Spleen (tissue), 7 donors: ENCODE measurements at regions not wholly inside any gene's neighbourhood (a gene's known extent, or its start where the extent isn't known, plus 50 kb on each side); places are given as distances from the start of the nearest gene placed in this dataset.

ENCODE experiments used
- CTCF ChIP-seq, 11 experiments: fragments of 200-600 bp in 7 of 11; fragments of 450-650 bp in 4 of 11; sonication (generic) in 4 of 11; IDR thresholded peaks in 8 of 11; conservative IDR thresholded peaks in 3 of 11; 1 replicate in 7 of 11; 2 replicates in 4 of 11; pipeline versions ENCODE4 v1.4.0 to v1.8.0; 2016 to 2021; ENCODE audit warnings: antibody characterized with exemption in 11 of 11, inconsistent platforms in 4 of 11, mild to moderate bottlenecking in 1 of 11
- POLR2A ChIP-seq, 3 donors: fragments of 450-650 bp; IDR thresholded peaks; one replicate each; pipeline ENCODE4 v1.5.1; 2017; ENCODE audit warnings: antibody characterized with exemption in 3 of 3, mild to moderate bottlenecking in 1 of 3
- POLR2AphosphoS5 ChIP-seq, 3 donors: sonication (generic); formaldehyde crosslinking; IDR thresholded peaks; one replicate each; pipeline ENCODE4 v1.5.1; 2017; ENCODE audit warnings: antibody characterized with exemption in 3 of 3
- donor health status: DM: no; HTN: no; CAD: no; lungs with moderate emphysema.
- donor health status: DM: no; HTN: no; CAD: no.
- donor health status: DM: no; HTN: no; CAD: no.

- no peak for TF ChIP-seq CTCF (IDR thresholded peaks at IDR 0.05 in 8 of 11, conservative IDR thresholded peaks at IDR 0.05 in 3 of 11)
- no peak for TF ChIP-seq POLR2AphosphoS5 (IDR thresholded peaks at IDR 0.05)
- no peak for TF ChIP-seq POLR2A (IDR thresholded peaks at IDR 0.05)
Observed at GRCh38 chr1:60262701-60263100, 189.1 kb upstream of the C1orf87 start.
